Thoracic aorta (tissue), 2 donors: ENCODE measurements at regions not wholly inside any gene's neighbourhood (a gene's known extent, or its start where the extent isn't known, plus 50 kb on each side); places are given as distances from the start of the nearest gene placed in this dataset.

Experiments used
- ATAC-seq: fragments of 150-250 bp; one replicate; pipeline ENCODE4 v1.8.0; 2017; ENCODE audit warnings: low read depth; ENCODE audit not compliant: insufficient number of reproducible peaks, low FRiP score
- DNase-seq: peaks from one replicate; pipeline ENCODE4 v3.0.0-alpha.2; 2020; ENCODE audit warnings: low spot score
- H3K27ac ChIP-seq, 2 donors: fragments of 200-600 bp; sonication (generic); 1 replicate in 1 of 2; 2 replicates in 1 of 2; pipeline ENCODE4 v1.5.1; 2016; ENCODE audit warnings: mild to moderate bottlenecking in 2 of 2, moderate library complexity in 2 of 2
- H3K27me3 ChIP-seq: fragments of 200-600 bp; sonication (generic); replicated peaks from 2 replicates; pipeline ENCODE4 v1.6.0; 2016; ENCODE audit warnings: mild to moderate bottlenecking; ENCODE audit not compliant: insufficient read depth
- H3K36me3 ChIP-seq: fragments of 200-600 bp; sonication (generic); one replicate; pipeline ENCODE4 v1.5.1; 2016
- H3K4me1 ChIP-seq, 2 donors: fragments of 200-600 bp; sonication (generic); 1 replicate in 1 of 2; 2 replicates in 1 of 2; pipeline versions ENCODE4 v1.5.1 to v1.6.0; 2016; ENCODE audit warnings: low read depth in 2 of 2, mild to moderate bottlenecking in 1 of 2; ENCODE audit not compliant: control insufficient read depth in 1 of 2
- H3K4me3 ChIP-seq: fragments of 200-600 bp; sonication (generic); 2 replicates; pipeline ENCODE4 v1.5.1; 2016; ENCODE audit warnings: mild to moderate bottlenecking
- H3K9me3 ChIP-seq: fragments of 200-600 bp; sonication (generic); 2 replicates; pipeline ENCODE4 v1.5.1; 2016
- TF ChIP-seq, protein P1 (sequence below): fragments of 200-600 bp; sonication (generic); IDR thresholded peaks from one replicate; pipeline ENCODE4 v1.5.1; 2019; ENCODE audit warnings: antibody characterized with exemption

GRCh38 chr1:172951730-172952365 lies 98.9 kb downstream of the TNFSF18 start:
- no peak for ATAC-seq
- TF ChIP-seq, protein P1, sequence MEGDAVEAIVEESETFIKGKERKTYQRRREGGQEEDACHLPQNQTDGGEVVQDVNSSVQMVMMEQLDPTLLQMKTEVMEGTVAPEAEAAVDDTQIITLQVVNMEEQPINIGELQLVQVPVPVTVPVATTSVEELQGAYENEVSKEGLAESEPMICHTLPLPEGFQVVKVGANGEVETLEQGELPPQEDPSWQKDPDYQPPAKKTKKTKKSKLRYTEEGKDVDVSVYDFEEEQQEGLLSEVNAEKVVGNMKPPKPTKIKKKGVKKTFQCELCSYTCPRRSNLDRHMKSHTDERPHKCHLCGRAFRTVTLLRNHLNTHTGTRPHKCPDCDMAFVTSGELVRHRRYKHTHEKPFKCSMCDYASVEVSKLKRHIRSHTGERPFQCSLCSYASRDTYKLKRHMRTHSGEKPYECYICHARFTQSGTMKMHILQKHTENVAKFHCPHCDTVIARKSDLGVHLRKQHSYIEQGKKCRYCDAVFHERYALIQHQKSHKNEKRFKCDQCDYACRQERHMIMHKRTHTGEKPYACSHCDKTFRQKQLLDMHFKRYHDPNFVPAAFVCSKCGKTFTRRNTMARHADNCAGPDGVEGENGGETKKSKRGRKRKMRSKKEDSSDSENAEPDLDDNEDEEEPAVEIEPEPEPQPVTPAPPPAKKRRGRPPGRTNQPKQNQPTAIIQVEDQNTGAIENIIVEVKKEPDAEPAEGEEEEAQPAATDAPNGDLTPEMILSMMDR = no peak
- H3K9me3 ChIP-seq = no peaks in the 10 kb centered on the region
- no peaks in the 10 kb centered on the region for H3K36me3 ChIP-seq
- no peak overlapping the region for H3K4me3 ChIP-seq
- DNase-seq = no peak
- no peaks in the 10 kb centered on the region for H3K4me1 ChIP-seq
- H3K27ac ChIP-seq = no peak overlapping the region
- H3K27me3 ChIP-seq = no peaks in the 10 kb centered on the region

DNA sequence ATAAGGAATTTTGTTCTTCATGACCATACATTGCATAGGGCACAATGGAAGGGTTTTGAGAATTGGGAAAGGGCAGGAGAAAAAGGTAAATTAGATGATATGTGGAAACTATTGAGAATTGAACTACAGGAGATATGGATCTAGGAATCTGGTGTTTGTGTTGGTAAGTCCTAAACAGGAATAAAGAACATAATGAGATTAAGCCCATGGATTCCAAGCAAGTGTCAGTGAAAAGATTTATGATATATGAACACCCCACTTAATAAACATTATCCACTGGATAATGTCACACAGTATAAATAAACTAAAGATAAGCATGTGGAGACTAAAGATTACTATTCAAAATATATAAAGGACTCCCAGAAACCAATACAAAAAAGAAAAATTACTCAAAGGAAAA lies 98.2 kb downstream of the TNFSF18 start:
- Histone ChIP-seq H3K36me3 (no peaks in the 10 kb centered on the region), H3K4me3 (no peak overlapping the region), H3K4me1 (no peaks in the 10 kb centered on the region), H3K27ac (no peak overlapping the region), H3K27me3 (no peaks in the 10 kb centered on the region), H3K9me3 (no peaks in the 10 kb centered on the region)
- TF ChIP-seq, protein P1 = no peak
- no peak for ATAC-seq
- DNase-seq = no peak

GRCh38 chr1:172954476-172955150 lies 96.1 kb downstream of the TNFSF18 start:
- ATAC-seq (no peak), DNase-seq (no peak)
- H3K27me3 ChIP-seq = no peaks in the 10 kb centered on the region
- no peaks in the 10 kb centered on the region for H3K4me1 ChIP-seq
- H3K4me3 ChIP-seq = no peak overlapping the region
- H3K9me3 ChIP-seq = no peaks in the 10 kb centered on the region
- TF ChIP-seq, protein P1 = no peak
- no peaks in the 10 kb centered on the region for H3K36me3 ChIP-seq
- H3K27ac ChIP-seq = no peak overlapping the region

DNA sequence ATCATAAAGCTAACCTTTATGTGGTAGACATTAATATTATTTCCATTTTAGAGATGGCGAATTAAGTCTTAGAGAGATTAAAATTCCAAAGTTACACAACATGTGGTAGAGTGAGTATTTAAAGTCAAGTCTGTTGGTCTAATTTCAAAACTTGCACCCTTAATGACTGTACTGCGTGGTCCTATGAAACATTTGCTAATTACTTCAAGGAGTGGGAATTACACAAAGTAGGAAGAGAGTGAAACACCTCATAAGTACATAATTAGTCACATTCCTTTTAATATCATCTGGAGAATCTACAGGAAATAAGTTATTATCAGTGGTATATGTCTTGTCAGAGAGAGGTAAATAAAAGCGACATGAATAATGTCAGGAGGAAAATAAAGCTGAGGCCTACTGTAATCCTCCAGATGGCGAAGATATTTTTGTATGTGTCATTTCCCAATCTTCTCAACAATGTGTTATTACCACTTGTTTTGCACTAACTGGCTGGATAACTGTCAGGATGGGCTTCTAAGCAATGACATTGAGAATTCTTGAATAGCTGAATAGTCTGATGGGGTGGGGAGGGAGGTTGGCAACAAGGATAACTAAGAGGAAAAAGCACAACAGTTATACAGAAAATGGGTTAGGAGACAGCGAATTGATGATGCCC lies 95.5 kb downstream of the TNFSF18 start:
- Histone ChIP-seq H3K9me3 (no peaks in the 10 kb centered on the region), H3K27me3 (no peaks in the 10 kb centered on the region), H3K27ac (no peak overlapping the region), H3K4me3 (no peak overlapping the region), H3K36me3 (no peaks in the 10 kb centered on the region), H3K4me1 (no peaks in the 10 kb centered on the region)
- TF ChIP-seq, protein P1 = no peak
- ATAC-seq (no peak), DNase-seq (no peak)

DNA sequence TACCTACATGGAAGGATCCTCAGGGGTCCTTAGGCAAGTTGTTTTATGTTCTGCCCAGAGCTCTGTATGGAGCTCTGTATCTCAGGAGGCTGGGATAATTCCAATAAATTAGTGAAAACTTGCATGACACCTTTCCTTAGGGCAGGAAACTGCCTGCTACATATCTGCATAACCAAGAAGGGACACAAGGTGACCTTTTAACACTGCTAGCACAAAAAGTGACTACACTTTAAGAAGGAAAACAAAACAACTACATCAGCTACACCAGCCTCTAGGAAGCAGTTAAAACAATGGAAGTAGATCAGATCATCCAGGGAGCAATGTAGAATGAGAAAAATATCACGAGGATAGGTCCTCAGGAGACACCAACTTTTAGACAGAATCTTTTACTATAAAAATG lies 93.9 kb downstream of the TNFSF18 start:
- no peak for DNase-seq
- TF ChIP-seq, protein P1 = no peak
- Histone ChIP-seq H3K4me1 (no peaks in the 10 kb centered on the region), H3K27me3 (no peaks in the 10 kb centered on the region), H3K27ac (no peak overlapping the region), H3K4me3 (no peak overlapping the region), H3K36me3 (no peaks in the 10 kb centered on the region), H3K9me3 (no peaks in the 10 kb centered on the region)
- no peak for ATAC-seq
